ENCODE measurements at regions not wholly inside any gene's neighbourhood (a gene's known extent, or its start where the extent isn't known, plus 50 kb on each side); places are given as distances from the start of the nearest gene placed in this dataset.

DNA sequence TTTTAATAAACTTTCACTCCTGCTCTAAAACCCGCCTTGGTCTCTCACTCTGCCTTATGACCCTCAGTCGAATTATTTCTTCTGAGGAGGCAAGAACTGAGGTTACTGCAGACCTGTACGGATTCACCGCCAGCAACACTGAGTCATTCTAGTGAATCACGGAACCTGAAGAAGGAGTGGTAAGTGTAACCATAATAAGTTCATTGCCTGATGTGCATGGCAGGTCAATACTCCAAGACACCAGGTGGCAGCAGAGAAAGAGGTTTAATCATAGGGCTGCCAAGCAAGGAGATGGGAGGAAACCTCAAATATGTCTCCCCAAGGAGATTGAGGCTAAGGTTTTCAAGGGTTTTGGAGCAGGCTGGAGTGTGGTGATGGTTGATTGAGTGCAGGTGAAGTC lies 204.3 kb upstream of the IPO5 start:
- TF ChIP-seq, protein P1, sequence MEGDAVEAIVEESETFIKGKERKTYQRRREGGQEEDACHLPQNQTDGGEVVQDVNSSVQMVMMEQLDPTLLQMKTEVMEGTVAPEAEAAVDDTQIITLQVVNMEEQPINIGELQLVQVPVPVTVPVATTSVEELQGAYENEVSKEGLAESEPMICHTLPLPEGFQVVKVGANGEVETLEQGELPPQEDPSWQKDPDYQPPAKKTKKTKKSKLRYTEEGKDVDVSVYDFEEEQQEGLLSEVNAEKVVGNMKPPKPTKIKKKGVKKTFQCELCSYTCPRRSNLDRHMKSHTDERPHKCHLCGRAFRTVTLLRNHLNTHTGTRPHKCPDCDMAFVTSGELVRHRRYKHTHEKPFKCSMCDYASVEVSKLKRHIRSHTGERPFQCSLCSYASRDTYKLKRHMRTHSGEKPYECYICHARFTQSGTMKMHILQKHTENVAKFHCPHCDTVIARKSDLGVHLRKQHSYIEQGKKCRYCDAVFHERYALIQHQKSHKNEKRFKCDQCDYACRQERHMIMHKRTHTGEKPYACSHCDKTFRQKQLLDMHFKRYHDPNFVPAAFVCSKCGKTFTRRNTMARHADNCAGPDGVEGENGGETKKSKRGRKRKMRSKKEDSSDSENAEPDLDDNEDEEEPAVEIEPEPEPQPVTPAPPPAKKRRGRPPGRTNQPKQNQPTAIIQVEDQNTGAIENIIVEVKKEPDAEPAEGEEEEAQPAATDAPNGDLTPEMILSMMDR (conservative IDR thresholded peaks at IDR 0.05; ENCODE audit: low read depth, low read length): peak; percentile 14
- H3K4me3 ChIP-seq (ENCODE audit: low read length): no peak overlapping the region
- no peak for DNase-seq (ENCODE audit: low read depth)

DNA sequence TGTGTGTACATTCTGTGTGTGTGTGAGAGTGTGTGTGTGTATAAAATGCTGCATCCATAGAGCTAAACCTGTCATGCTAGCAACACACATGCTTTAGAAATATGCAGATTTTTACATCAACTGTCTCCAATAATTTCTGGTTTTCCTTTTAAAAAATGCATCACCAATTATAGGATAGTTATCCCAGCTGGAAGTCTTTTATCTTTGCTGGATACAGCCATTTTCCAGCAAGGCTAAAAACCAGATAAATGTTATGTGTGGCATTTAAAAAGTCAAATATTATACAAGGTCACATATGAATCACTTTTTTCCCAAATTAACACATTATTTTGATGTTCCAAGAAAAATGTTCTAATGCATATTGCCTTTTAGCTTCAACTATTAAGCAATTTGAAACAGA lies 202.0 kb upstream of the IPO5 start:
- no peak for DNase-seq (ENCODE audit: low read depth)
- no peak overlapping the region for H3K4me3 ChIP-seq (ENCODE audit: low read length)
- TF ChIP-seq, protein P1 (conservative IDR thresholded peaks at IDR 0.05; ENCODE audit: low read depth, low read length): no peak

DNA sequence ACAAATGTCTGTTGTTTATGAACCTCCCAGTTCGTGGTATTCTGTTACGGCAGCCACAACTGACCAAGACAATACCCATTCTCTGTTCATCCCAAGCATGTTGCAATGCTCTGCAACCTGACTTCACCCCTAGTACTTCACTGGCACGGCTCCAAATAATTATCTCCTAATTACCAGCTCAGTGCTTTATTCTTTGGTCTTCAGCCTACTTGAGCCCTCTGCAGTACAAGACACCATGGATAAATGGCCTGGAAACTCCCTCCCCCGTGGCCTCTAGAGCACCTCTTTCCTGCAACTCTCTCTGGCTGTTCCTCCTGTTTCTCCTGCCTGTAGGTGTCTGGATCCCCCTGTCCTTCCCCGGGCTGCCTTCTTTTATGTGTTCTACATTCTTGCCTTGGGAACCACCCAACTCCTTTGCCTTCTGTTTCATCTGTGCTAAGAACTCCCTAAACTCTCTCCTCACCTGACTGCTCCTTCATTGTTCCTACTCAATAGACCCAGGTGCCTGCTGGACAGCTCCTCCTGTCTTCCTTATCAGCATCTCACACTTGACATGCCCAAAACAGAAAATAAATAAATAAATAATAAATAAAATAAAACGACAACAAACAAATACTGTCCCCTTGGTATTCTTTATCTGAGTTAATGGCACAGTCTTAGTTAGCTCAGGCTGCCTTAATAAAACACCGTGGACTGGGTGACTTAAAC lies 200.4 kb upstream of the IPO5 start:
- DNase-seq (ENCODE audit: low read depth): no peak
- TF ChIP-seq, protein P1 (conservative IDR thresholded peaks at IDR 0.05; ENCODE audit: low read depth, low read length): no peak
- no peak overlapping the region for H3K4me3 ChIP-seq (ENCODE audit: low read length)

DNA sequence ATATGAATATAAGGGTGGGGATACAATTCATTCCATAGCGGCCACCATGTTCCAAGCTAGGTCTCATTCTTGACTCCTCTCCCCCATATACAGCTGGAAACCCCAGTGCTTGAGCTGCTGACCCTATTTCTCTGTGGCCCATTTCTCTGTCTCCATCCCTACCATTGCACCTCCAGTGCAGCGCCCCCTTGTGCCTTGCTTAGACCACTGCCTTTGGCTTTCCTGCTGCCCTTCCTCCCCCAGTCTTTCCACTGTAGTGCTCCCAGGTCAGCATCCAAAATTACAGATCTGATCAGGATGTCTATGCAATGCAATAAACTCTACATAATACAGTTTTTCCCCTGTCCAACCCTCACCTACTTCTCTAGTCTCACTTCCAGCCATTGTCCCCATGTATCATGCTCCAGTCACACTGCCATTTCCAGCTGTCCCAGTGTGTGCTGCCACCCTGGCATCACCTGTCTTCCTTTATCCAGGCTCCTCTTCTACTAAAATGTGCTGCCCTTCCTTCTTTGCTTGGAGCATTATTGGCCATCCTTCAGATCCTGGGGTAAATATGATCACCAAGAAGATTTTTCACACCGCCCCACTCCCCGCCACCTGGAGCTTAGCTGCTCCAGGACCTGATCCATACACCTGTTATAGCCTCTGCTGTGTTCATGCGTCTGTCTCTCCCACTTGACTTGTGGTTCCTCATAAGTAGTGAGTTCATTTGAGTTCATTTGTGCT lies 199.4 kb upstream of the IPO5 start:
- H3K4me3 ChIP-seq (ENCODE audit: low read length): no peak overlapping the region
- no peak for DNase-seq (ENCODE audit: low read depth)
- TF ChIP-seq, protein P1 (conservative IDR thresholded peaks at IDR 0.05; ENCODE audit: low read depth, low read length): no peak

DNA sequence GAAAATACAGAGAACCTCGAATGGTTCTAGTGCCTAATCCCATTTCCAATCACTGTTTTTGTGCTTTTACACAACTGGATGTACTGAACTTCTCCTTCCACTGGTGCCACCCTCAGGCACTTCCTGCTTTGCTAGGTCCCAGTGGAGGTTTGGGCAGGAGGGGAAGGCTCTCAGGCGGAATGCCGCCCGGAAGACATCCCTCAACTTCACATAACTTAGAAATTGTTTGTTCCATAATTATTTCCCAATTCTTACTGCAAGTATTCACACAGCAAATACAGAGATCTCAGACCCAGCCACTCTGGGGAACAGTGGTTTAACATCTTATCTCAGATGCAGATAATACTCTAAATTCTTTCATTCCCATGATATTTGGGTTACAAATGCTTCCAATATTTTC lies 195.7 kb upstream of the IPO5 start:
- TF ChIP-seq, protein P1 (conservative IDR thresholded peaks at IDR 0.05; ENCODE audit: low read depth, low read length): no peak
- DNase-seq (ENCODE audit: low read depth): no peak
- H3K4me3 ChIP-seq (ENCODE audit: low read length): no peak overlapping the region

DNA sequence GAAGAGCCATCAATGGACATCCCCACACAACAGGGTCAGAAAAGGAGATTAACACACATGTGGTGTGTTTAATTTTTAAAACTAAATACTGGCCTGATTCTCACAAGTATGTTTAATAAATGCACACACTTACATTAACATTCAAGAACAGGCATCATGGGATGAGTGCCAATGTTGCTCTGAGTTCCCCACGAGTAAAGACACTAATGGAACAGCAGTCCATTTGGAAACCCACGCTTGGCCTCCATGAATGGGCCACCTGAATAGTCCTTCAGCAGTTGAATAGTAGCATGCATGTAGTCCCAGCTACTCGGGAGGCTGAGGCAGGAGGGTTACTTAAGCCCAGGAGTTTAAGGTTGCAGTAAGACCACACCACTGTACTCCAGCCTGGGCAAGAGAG lies 195.2 kb upstream of the IPO5 start:
- DNase-seq (ENCODE audit: low read depth): no peak
- H3K4me3 ChIP-seq (ENCODE audit: low read length): no peak overlapping the region
- TF ChIP-seq, protein P1 (conservative IDR thresholded peaks at IDR 0.05; ENCODE audit: low read depth, low read length): no peak

Data from retinal pigment epithelial cell (primary cell).